Prostate gland (tissue), 2 donors: ENCODE measurements at regions not wholly inside any gene's neighbourhood (a gene's known extent, or its start where the extent isn't known, plus 50 kb on each side); places are given as distances from the start of the nearest gene placed in this dataset.

Experiments
- DNase-seq: peaks from one replicate; pipeline ENCODE4 v3.0.0-alpha.2; 2019; ENCODE audit warnings: low spot score
- H3K27ac ChIP-seq, 2 donors: fragments of 200-600 bp; sonication (generic); 2 replicates each; pipeline ENCODE4 v1.5.1; 2017 to 2019
- H3K27me3 ChIP-seq: fragments of 200-600 bp; sonication (generic); replicated peaks from 2 replicates; pipeline ENCODE4 v1.5.1; 2019; ENCODE audit not compliant: insufficient read depth
- H3K36me3 ChIP-seq, 2 donors: fragments of 200-600 bp; sonication (generic); 1 replicate in 1 of 2; 2 replicates in 1 of 2; pipeline versions ENCODE4 v1.5.1 to v1.8.1; 2017 to 2019
- H3K4me1 ChIP-seq: fragments of 200-600 bp; sonication (generic); replicated peaks from 2 replicates; pipeline ENCODE4 v1.5.1; 2019
- H3K4me3 ChIP-seq, 2 donors: fragments of 200-600 bp; sonication (generic); 2 replicates each; pipeline ENCODE4 v1.5.1; 2017 to 2019
- H3K9me3 ChIP-seq: fragments of 200-600 bp; sonication (generic); 2 replicates; pipeline ENCODE4 v1.5.1; 2017
- CTCF ChIP-seq, 4 experiments: fragments of 200-600 bp in 2 of 4; fragments of 450-650 bp in 2 of 4; sonication (generic) in 2 of 4; IDR thresholded peaks; 1 replicate in 3 of 4; 2 replicates in 1 of 4; pipeline ENCODE4 v1.5.1; 2016 to 2019; ENCODE audit warnings: antibody characterized with exemption in 4 of 4, mild to moderate bottlenecking in 2 of 4, moderate library complexity in 2 of 4
- POLR2A ChIP-seq: fragments of 450-650 bp; IDR thresholded peaks from one replicate; pipeline ENCODE4 v1.6.1; 2016; ENCODE audit warnings: antibody characterized with exemption, mild to moderate bottlenecking
- POLR2AphosphoS5 ChIP-seq: sonication (generic); formaldehyde crosslinking; IDR thresholded peaks from one replicate; pipeline ENCODE4 v1.6.1; 2017; ENCODE audit warnings: antibody characterized with exemption
- WGBS: methylation state at CpG from one replicate; pipeline ENCODE4 v1.1.5; 2018; 5-methylcytosine and 5-hydroxymethylcytosine counted together
- intact Hi-C: fragments of 100-400 bp; cut with DNase I; formaldehyde crosslinking; loops from one replicate; pipeline ENCODE4 v1.14.2; 2022

- no peak for DNase-seq
- no peak for TF ChIP-seq POLR2AphosphoS5
- TF ChIP-seq POLR2A: no peak
- TF ChIP-seq CTCF (IDR thresholded peaks at IDR 0.05): no peak
- no peaks in the 10 kb centered on the region for H3K9me3 ChIP-seq
- intact Hi-C loops: no loop called here
- WGBS: 83% methylated on average over 7 of the region's 7 CpGs
- no peak overlapping the region for H3K4me3 ChIP-seq
- no peaks in the 10 kb centered on the region for H3K36me3 ChIP-seq
- H3K4me1 ChIP-seq: peaks cover 3% of the 10 kb centered on the region
- no peaks in the 10 kb centered on the region for H3K27me3 ChIP-seq
- H3K27ac ChIP-seq: no peak overlapping the region
Measured at GRCh38 chr6:108785653-108786052, 62.6 kb upstream of the ARMC2 start.

GRCh38 chr6:108788416-108788815 lies 59.8 kb upstream of the ARMC2 start:
- no peak for DNase-seq
- H3K4me1 ChIP-seq: no peaks in the 10 kb centered on the region
- H3K9me3 ChIP-seq: no peaks in the 10 kb centered on the region
- no peak for TF ChIP-seq POLR2A
- no peak for TF ChIP-seq POLR2AphosphoS5
- TF ChIP-seq CTCF (IDR thresholded peaks at IDR 0.05): no peak
- no peaks in the 10 kb centered on the region for H3K27me3 ChIP-seq
- no peak overlapping the region for H3K4me3 ChIP-seq
- no peak overlapping the region for H3K27ac ChIP-seq
- intact Hi-C loops: no loop called here
- WGBS: 98% methylated on average over 1 of the region's 1 CpG
- H3K36me3 ChIP-seq: no peaks in the 10 kb centered on the region

- Histone ChIP-seq H3K4me1 (no peaks in the 10 kb centered on the region), H3K27me3 (no peaks in the 10 kb centered on the region), H3K27ac (no peak overlapping the region), H3K36me3 (no peaks in the 10 kb centered on the region), H3K4me3 (no peak overlapping the region), H3K9me3 (no peaks in the 10 kb centered on the region)
- 97% methylated on average over 1 of the region's 1 CpG for WGBS
- intact Hi-C loops: no loop called here
- TF ChIP-seq POLR2AphosphoS5: no peak
- no peak for TF ChIP-seq POLR2A
- no peak for TF ChIP-seq CTCF (IDR thresholded peaks at IDR 0.05)
- no peak for DNase-seq
Measured at GRCh38 chr6:108789475-108789874, 58.7 kb upstream of the ARMC2 start.

GRCh38 chr6:108791700-108792099 lies 56.5 kb upstream of the ARMC2 start:
- H3K4me3 ChIP-seq: no peak overlapping the region
- H3K36me3 ChIP-seq: no peaks in the 10 kb centered on the region
- no peak overlapping the region for H3K27ac ChIP-seq
- H3K27me3 ChIP-seq: no peaks in the 10 kb centered on the region
- intact Hi-C loops: no loop called here
- H3K9me3 ChIP-seq: no peaks in the 10 kb centered on the region
- TF ChIP-seq POLR2AphosphoS5 (no peak), POLR2A (no peak), CTCF (IDR thresholded peaks at IDR 0.05) (no peak)
- DNase-seq: no peak
- no peaks in the 10 kb centered on the region for H3K4me1 ChIP-seq

GRCh38 chr6:108793516-108794251 lies 54.5 kb upstream of the ARMC2 start:
- TF ChIP-seq CTCF (IDR thresholded peaks at IDR 0.05): no peak
- TF ChIP-seq POLR2AphosphoS5: no peak
- no peak for TF ChIP-seq POLR2A
- no peaks in the 10 kb centered on the region for H3K4me1 ChIP-seq
- no peak overlapping the region for H3K4me3 ChIP-seq
- 76% methylated on average over 5 of the region's 5 CpGs for WGBS
- H3K36me3 ChIP-seq: no peaks in the 10 kb centered on the region
- DNase-seq: no peak
- intact Hi-C loops: no loop called here
- no peaks in the 10 kb centered on the region for H3K27me3 ChIP-seq
- no peak overlapping the region for H3K27ac ChIP-seq
- H3K9me3 ChIP-seq: no peaks in the 10 kb centered on the region
